BE2C (cell line): ENCODE measurements at regions not wholly inside any gene's neighbourhood (a gene's known extent, or its start where the extent isn't known, plus 50 kb on each side); places are given as distances from the start of the nearest gene placed in this dataset.

Experiments
- DNase-seq: peaks from one replicate; pipeline ENCODE4 v3.0.0-alpha.2; 2020
- H3K27me3 ChIP-seq: fragments of 250-450 bp; sonication (Bioruptor Pico); 2 replicates; pipeline ENCODE4 v1.5.1; 2020; ENCODE audit warnings: mild to moderate bottlenecking
- H3K36me3 ChIP-seq: fragments of 250-450 bp; sonication (Bioruptor Pico); 2 replicates; pipeline ENCODE4 v1.5.1; 2020; ENCODE audit warnings: mild to moderate bottlenecking
- H3K4me1 ChIP-seq: fragments of 250-450 bp; sonication (Bioruptor Pico); 2 replicates; pipeline ENCODE4 v1.5.1; 2020
- H3K4me3 ChIP-seq: 2 replicates; pipeline ENCODE4 v1.5.1; 2011; ENCODE audit warnings: low read depth, low read length
- H3K9me3 ChIP-seq: fragments of 250-450 bp; sonication (Bioruptor Pico); 2 replicates; pipeline ENCODE4 v1.5.1; 2020
- CTCF ChIP-seq: IDR thresholded peaks from 2 replicates; pipeline ENCODE4 v1.5.1; 2012; ENCODE audit warnings: mild to moderate bottlenecking, low read depth, low read length

GRCh38 chr1:222987674-222988076 is 155.4 kb downstream of the TLR5 start:
- Histone ChIP-seq H3K9me3 (no peaks in the 10 kb centered on the region), H3K4me1 (no peaks in the 10 kb centered on the region), H3K27me3 (no peaks in the 10 kb centered on the region), H3K4me3 (no peak overlapping the region), H3K36me3 (no peaks in the 10 kb centered on the region)
- DNase-seq = no peak
- TF ChIP-seq CTCF = no peak

- no peaks in the 10 kb centered on the region for H3K27me3 ChIP-seq
- no peak overlapping the region for H3K4me3 ChIP-seq
- no peaks in the 10 kb centered on the region for H3K4me1 ChIP-seq
- TF ChIP-seq CTCF = no peak
- no peaks in the 10 kb centered on the region for H3K36me3 ChIP-seq
- H3K9me3 ChIP-seq = no peaks in the 10 kb centered on the region
- DNase-seq = no peak
These were observed 153.6 kb downstream of the TLR5 start for GRCh38 chr1:222989443-222989842.

GRCh38 chr1:222991177-222991576 is 151.9 kb downstream of the TLR5 start:
- no peak overlapping the region for H3K4me3 ChIP-seq
- no peak for TF ChIP-seq CTCF
- H3K9me3 ChIP-seq = no peaks in the 10 kb centered on the region

GRCh38 chr1:222991908-222992307 is 151.1 kb downstream of the TLR5 start:
- Histone ChIP-seq H3K27me3 (no peaks in the 10 kb centered on the region), H3K36me3 (no peaks in the 10 kb centered on the region), H3K4me1 (no peaks in the 10 kb centered on the region), H3K4me3 (no peak overlapping the region), H3K9me3 (no peaks in the 10 kb centered on the region)
- TF ChIP-seq CTCF = no peak
- DNase-seq = no peak

More at GRCh38 chr1:222991177-222991576, 151.9 kb downstream of the TLR5 start:
- no peak for DNase-seq
- H3K36me3 ChIP-seq = no peaks in the 10 kb centered on the region
- H3K27me3 ChIP-seq = no peaks in the 10 kb centered on the region
- H3K4me1 ChIP-seq = no peaks in the 10 kb centered on the region

- no peak overlapping the region for H3K4me3 ChIP-seq
- no peak for TF ChIP-seq CTCF
- H3K36me3 ChIP-seq = no peaks in the 10 kb centered on the region
- H3K9me3 ChIP-seq = no peaks in the 10 kb centered on the region
- H3K27me3 ChIP-seq = no peaks in the 10 kb centered on the region
- DNase-seq = no peak
- H3K4me1 ChIP-seq = no peaks in the 10 kb centered on the region
These were observed 148.4 kb downstream of the TLR5 start for GRCh38 chr1:222994511-222995235.

- Histone ChIP-seq H3K4me1 (no peaks in the 10 kb centered on the region), H3K27me3 (no peaks in the 10 kb centered on the region), H3K36me3 (no peaks in the 10 kb centered on the region), H3K4me3 (no peak overlapping the region), H3K9me3 (no peaks in the 10 kb centered on the region)
- no peak for TF ChIP-seq CTCF
- DNase-seq = no peak
These were observed 147.8 kb downstream of the TLR5 start for GRCh38 chr1:222995236-222995580.
